ENCODE measurements at regions not wholly inside any gene's neighbourhood (a gene's known extent, or its start where the extent isn't known, plus 50 kb on each side); places are given as distances from the start of the nearest gene placed in this dataset.

DNA sequence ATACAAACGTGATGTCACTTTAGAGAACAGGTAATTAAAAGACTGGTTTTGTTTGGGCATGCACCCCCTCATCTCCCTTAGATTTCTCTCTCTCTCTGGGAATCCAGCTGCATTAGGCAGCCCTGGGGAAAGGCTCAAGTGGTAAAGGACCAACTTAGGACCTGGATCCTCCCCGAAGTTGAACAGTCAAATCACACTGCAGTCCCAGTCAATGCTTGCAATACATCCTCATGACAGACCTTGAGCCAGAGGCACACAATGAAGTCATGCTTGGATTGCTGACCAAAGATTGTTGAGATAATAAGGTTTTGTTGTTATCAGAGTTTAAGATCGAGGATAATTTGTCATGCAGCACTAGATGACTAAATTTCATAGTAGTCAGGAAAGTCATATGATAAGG, 1285.8 kb upstream of the NCAM2 start:
- DNase-seq = no peak

DNA sequence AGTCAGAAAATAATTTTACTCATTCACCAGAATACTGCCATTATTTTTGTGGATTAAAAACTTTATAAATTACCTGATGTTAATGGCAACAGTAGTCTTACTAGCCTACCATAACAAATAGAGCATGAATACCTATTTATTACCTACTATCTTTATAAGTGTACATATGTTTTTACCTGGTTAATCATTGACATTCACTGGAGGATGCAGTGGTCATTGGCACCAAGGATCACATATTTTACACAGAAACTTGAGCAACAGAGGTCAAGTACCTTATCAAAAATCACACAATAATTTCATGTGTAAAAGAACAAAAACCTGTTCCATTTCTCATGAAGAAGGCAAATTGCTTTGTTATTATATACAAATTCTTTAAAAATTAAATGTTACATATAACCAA, 1284.9 kb upstream of the NCAM2 start:
- DNase-seq = no peak

DNA sequence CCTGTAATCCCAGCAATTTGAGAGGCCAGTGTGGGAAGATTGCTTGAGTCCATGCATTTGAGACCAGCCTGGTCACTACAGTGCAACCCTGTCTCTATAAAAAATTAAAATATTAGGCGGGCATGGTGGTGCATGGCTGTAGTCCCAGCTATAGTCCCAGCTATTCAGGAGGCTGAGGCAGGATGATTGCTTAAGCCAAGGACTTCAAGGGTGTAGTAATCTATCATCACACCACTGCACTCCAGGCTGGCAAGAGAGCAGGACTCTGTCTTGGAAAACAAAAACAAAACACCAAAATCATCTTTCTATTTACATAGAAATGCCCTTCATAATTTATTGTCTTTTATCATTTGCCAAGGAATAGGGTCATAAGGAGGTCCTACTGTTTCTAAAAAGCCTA, 1274.1 kb upstream of the NCAM2 start:
- no peak for DNase-seq

DNA sequence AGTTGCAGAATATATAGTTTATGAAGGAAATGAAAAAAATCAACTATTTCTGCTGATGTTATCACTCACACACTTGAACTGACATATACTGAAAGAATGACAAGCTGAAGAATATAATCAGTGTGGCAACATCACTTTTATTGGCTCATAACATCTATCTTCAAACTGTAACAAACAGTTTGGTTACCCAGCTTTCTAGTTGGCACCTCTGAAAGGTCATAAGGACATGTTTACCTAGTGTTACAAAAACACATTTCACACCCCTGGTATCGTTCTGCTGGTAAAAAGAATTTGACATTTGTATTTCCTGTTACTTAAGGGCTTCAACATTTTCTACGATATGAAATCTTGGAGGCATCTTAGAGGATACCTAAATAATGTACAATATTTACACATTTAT, 1267.0 kb upstream of the NCAM2 start:
- DNase-seq = no peak

DNA sequence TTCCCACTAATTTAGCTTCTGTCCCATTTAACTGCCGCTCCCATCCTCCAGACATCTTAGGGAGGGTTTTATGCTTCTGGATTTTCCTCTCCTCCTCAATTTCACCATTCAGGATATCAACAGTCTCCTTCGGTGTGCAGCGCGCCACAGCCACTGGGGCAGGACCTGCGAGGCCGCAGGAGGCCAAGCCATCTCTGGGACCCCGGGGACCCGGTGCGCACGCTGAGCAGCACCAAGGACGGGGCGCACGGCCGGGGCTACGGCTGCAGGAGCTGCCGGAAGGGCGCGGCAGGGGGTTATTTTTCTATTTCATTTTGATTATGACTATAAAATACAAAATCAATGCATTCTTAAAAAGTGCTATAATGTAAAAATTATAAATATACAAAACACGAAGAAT, 1238.4 kb upstream of the NCAM2 start:
- DNase-seq = no peak

DNA sequence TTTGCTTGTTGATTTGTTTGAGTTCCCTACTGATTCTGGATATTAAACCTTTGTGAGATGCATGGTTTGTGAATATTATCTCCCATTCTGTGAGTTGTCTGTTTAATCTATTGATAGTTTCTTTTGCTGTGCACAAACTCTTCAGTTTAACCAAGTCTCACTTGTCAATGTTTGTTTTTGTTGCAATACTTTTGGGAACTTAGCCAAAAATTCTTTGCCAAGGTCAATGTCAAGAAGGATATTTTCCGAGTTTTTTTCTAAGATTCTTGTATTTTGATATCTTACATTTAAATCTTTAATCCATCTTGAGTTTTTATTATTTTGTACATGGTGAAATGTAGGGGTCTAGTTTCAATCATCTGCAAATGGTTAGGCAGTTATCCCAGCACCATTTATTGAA, 1230.7 kb upstream of the NCAM2 start:
- DNase-seq = no peak

DNA sequence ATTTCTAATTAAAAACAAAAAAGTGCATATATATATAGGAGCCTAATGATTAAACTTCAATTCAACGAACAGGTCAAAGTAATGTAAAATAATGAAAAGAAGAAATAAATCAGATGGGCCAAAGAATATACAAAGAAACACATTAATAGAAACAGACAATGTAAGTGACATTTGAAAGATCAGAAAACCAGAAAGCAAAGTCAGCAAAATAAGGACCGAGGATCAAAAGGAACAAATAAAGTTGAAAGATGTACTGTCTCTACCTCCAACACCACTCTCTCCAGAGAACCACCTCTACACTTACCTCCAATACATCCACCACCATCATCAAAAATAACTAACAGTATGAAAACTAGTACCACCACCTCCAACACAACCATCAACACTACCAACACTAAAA, 1226.3 kb upstream of the NCAM2 start:
- DNase-seq = no peak

DNA sequence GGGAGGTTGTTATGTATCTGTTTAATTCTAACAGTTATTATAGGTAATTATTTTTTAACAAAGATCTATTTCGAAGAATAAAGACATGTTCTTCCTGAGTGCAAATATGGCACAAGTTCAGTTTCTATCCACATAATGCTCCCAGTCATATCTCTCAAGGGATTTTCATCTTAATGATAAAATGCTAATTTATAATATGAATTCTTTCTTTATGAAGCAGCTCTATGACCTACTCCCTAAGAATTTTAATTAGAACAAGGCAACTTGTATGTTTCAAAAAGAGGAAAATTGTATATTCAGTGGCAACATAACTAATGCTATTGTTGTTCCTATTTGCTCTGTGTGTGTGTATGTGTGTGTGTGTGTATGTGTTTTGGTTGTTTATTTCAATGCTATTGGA, 1222.1 kb upstream of the NCAM2 start:
- DNase-seq = no peak

DNA sequence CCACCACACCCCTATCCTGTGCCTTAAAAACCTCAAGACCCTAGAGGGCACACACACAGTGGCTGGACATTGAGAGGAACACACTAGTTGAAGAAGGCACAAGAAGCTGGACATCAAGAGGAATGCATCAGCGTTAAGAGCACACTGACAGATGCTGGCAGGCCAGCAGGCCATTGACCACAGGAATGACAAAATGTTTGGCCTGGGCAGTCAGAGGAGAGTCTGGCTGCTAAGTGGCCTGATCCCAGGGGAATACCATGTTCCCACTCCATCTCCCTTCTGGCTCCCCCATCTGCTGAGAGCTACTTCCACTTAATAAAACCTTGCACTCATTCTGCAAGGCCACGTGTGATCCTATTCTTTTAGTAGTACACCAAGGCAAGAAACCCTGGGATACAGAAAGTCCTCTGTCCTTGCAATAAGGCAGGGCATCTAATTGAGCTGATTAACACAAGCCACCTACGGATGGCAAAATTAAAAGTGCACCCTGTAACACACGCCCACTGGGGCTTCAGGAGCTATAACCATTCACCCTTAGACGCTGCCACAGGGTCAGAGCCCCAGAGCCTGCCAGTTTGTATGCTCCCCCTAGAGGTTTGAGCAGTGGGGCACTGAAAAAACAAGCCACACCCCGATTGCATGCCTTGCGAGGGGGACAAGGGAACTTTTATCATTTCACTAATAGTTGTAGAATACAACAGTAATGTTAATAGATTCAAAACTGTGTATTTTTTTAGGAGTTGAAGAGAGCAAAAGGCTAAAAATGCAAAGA, 1216.1 kb upstream of the NCAM2 start:
- no peak for DNase-seq

DNA sequence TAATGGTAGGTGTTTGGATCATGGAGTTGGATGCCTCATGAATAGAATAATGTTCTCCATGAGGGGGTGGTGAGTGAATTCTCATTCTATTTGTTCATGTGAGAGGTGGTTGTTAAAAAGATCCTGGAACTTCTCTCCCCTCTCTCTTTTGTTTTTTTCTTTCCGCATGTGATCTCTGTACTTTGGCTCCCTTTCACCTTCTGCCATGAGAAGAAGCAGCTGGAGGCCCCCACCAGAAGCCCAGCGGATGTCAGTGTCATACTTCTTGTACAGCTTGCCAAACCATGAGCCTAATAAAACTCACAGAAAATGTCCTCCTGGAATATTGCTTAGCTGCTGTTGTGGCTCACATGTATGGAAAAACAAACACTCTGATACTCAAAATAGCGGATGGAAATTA, 1212.3 kb upstream of the NCAM2 start:
- DNase-seq = no peak

DNA sequence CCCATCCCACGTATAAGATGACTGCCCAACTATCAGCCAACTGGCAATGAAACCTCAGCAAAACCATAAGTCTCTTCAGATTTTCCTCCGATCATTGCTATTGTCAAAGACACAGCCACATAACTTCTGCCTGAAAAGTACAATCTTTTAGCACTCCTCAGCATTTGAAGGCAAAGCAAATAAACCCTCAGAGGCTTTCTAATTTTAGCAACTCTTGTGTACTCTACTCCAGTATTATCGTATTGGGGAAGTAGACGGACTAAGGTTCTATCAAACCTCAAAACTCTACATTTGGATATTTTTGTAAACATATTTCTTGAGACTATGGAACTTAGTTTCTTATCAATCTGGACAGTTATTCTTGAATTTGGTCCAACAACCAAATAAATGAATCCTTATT, 1206.2 kb upstream of the NCAM2 start:
- DNase-seq = no peak

DNA sequence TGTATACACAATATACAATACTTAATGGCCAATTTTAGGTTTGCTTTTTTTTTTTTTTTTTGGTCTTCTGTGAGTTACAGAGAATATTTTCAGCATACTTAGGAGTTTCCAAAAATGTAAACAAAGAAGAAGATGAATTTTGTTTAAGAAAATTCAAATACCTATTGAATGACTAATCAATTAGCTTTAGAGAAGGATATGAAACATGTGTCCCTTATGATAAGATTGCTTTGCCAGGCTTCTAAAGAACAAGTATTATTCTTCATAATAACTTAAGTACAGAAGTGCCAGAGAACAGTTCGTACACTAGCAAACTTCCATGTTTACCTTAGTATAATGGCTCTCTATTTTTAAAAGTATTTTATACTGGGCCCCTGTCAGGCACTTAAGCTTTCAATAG, 1191.0 kb upstream of the NCAM2 start:
- no peak for DNase-seq

DNA sequence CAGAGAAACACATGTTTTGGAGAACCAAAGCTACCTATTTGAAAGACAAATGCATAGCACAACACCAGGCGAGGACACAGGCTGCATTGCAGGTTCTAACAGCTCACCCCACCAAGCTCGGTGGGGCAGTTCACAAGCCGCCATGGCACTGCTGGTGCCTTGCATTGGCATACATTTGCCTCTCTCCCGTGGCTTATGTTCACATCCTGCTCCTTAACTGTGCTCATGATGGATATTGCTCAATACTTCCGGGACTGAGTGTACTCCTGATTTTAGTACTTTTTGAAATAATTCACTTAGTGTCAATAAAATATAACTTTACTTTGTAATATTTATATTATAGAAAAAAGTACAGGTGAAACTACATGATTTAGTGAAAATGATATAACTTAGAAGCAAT, 1187.4 kb upstream of the NCAM2 start:
- DNase-seq = no peak

DNA sequence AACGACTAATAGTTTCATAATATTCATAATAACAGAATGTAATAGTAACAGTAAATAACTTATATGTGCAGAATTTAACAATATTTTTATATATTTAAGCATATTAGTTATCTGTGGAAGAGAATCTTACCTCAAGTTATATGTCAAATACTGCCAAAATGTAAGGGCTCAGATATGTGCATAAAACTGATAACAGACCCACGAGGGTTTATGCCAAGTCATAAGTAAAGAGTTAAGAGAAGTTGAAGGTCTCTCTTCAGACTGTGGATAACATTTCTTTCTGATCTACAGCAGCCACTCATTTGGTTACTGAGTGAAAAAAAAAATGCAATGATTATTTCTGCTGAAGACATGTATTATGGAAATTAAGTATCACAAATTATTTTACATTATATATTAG, 1167.8 kb upstream of the NCAM2 start:
- no peak for DNase-seq

DNA sequence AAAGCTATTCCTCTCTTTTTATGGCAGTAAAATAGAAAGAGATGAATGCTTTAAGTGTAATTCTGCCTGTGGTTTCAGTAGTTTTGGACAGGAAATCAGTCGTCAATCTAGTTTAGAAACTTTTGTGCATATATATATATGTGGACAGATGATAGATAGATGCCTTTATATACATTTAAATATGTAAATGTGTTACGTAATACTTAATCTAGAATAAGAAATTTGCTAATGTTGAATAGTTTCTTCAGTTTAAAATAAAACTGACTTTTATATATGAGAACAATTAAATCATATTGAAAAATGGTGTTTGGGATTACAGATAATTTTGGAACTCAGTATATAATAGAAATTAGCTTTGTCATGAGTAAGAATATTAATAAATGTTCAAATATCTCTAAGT, 1165.7 kb upstream of the NCAM2 start:
- no peak for DNase-seq

DNA sequence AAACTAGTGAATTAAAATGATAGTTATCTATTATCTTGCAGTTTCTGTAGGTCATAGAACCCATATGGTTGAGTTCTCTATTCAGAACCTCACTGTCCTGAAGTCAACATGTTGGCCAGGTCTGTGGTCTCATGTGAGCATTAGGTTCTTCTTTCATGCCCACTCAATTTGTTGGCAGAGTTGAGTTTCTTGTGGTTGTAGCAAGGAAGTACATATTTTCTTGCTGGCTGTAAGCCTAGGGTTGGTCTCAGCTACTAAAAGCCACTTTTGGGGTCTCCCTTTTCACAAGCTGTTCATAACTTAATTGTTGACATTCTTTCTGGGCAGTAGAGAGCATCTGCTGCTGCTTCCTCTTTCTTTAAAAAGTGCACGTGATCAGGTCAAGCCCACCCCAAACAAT, 1165.1 kb upstream of the NCAM2 start:
- no peak for DNase-seq

DNA sequence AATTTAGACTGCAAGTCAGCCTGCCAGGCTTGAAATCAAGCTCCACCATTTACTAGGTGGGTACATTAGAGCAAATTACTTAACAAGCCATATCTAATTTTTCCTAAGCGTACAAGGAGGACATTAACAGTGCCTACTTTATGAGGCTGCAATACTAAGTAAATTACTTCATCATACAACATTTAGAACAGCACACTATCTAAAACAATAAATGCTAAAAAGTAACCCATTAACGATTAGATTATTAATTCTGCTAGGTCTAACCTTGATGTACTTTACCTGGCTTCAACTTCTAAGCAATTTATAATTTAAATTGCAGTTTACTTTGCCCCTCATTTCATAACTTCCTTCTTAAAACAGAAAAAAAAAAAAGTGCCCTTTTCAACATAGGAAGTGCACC, 1155.6 kb upstream of the NCAM2 start:
- no peak for DNase-seq

DNA sequence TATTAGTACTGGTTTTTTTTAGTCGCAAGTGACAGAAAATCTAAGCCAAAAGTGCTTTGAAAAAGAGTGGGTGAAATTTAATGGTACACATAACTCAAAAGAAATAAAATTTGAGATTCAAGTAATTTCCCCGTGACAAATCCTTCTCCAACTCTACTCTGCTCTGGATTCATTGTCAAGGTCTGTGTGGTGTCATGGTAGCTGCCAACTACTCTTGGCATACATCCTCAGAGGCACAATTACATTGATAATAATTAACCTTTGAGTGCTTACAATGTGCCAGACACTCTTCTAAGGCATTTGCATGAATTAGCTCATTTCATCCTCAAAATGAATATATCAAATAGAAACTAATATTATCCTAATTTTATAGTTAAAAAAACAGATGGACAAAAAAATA, 1153.9 kb upstream of the NCAM2 start:
- no peak for DNase-seq

DNA sequence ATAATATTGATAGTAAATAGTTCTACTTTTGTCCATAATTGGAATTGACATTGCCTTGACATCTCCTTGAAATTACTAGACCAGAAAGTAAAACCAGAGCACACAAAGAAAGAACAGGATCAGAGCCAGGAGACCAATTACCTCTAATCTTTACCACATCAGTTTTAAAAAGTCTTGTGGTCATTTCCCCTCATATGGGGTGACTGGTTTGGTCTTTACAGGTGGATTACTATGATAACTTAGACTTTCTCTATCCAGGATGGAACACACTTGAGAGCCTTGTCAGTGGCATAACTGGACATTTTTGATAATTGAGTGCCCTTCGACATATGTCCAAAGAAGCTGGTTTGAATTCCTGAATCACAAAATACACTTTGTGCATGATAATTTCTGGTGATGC, 1148.1 kb upstream of the NCAM2 start:
- no peak for DNase-seq

DNA sequence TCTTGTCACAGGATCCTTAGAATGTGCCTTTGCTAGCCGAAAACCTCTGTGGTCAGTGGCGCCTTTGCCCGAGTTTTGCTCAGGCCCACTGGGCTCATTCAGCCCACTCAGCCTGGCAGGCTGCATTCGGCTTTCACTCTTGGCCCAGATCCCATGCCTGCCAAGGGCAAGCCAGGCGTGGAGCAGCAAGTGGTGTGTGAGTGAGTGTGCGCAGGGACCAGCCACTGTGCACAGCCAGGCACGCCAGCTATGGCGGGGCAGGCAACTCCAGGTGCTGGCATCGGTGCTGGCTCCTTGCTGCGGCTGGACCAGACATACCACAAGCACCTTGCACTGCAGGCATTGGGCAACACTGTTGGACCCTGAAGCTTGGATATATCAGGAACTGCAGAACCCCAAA, 1145.1 kb upstream of the NCAM2 start:
- DNase-seq = no peak

DNA sequence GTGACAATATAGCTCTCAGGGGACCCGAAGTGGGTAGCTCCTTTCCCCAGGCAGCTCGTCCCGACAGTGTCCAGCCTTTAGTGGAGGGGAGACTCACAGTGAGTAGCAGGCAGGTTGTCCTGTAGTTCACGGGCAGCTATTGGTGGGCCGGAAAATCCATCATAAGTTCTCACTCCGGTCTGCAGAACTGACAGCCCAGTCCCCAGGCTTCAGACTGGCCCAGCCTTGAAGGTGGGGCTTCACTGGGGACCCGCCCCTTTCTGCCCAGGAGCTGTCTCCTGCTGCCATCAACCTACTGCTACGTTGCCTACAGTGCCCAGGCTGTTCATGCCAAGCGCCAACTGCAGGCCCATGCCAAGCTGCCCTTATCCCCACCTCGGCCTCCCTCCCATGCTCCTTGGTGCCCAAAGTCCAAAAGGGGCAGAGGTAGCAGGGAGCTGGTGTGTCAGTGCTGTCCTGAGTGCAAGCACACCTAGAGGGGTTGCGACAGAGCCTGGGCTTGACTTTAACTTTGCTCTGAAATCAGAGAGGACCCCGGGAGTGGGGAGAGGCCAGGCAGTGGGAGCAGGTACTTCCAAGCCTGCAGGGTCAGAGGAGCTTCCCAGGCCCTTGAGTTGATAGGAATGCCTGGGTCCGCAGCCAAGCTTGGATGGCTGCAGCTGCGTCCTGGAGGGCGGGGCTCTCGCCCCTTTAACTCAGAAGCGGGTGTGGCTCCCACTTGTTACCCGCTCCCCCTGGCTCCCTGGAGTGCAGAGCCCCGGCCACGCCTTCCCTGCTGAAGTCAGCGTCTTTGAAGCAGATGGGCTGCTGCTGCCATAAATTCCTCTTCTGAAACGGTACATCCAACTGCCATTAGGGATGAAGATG, 1144.3 kb upstream of the NCAM2 start:
- DNase-seq = no peak

DNA sequence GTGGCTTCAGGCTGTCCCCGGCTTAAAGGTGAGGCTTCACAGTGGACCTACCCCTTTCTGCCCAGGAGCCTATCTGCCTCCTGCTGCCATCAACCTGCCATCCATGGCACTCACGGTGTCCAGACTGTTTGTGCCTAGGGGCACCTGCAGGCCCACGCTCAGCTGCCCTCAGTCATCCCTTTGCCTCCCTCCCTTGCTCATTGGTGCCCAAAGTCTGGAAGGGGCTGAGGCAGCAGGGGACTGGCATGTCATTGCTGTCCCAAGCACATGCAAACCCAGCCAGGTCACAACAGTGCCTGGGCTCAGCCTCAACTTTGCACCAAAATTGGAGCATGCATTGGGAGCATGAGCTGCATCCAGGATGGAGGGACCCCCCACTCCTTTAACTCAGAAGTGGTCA, 1142.7 kb upstream of the NCAM2 start:
- DNase-seq = no peak

DNA sequence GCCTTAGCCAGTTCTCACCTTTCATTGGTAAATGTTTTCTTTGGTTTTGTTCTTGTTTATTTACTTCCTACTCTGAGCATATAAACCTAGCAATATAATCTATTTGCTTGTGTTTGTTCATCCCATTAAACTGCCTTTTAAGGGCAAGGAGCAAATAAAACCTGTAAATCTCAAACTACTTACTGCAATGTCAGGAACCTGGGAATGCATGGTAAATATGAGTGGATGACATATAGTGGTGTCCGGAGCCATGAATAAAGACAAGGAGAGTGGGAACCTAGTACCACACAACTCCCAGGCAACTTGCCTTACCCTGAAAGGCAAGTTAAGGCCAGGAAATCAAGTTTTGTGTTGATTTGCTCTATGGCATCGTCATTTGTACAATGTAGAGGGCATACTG, 1133.7 kb upstream of the NCAM2 start:
- DNase-seq = no peak

DNA sequence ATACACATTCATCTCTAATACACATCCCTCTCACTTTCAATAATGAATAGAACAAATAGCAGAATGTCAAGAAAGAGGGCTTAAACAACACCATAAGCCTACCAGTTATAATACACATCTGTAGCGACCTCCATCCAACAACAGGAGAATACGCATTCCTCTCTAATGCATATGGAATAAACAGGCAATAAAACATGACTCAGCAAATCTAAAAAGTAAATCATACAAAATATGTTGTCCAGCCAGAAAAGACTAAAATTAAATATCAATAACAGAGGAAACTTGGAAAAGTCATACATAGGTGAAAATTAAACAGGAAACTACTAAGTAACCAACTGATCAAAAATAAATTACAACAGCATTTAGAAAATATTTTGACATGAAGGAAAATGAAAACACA, 1127.5 kb upstream of the NCAM2 start:
- DNase-seq = no peak

DNA sequence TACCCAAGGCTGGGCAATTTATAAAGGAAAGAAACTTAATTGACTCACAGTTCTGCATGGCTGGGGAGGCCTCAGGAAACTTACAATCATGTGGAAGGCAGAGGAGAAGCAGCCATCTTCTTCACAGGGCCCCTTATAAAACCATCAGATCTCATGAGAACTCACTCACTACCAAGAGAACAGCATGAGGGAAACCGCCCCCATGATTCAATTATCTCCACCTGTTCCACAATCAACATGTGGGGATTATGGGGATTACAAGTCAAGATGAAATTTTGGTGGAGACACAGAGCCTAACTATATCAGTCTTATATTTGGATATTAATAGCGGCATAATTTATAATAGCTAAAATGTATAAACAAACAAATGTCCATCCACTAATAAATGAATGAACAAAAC, 1123.7 kb upstream of the NCAM2 start:
- no peak for DNase-seq

Measured in NCI-H1436 treated with DMSO at 0.1 percent for 48 hours (cell line).